ENCODE measurements at regions not wholly inside any gene's neighbourhood (a gene's known extent, or its start where the extent isn't known, plus 50 kb on each side); places are given as distances from the start of the nearest gene placed in this dataset.

DNA sequence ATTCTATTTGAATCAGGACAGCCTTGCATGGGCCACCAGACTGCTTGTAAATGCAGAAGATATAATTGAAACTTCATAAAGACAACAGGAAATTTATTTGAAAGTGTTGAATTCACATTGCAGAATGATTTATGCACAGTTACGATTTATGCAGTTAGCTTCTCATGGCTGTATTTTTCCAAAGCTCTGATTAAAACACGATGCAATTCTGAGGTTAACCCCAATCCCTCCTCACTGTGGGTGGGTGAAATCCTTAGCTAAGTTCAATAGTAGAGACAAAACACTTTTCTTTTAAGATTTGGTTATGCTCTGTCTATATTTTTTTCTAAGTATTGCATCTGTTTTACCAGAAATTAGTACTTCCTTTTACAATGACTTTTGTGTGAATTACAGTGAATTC, 728.8 kb upstream of the IGFBP3 start:
- Histone ChIP-seq H3K27me3 (ENCODE audit: control insufficient read depth, insufficient read depth, low read length) (no peaks in the 10 kb centered on the region), H3K9me3 (ENCODE audit: control insufficient read depth, insufficient read depth, low read length) (peaks cover 3% of the 10 kb centered on the region; the same call in 1 of the 2 replicates), H3K27ac (ENCODE audit: low read depth, low read length) (no peak overlapping the region), H3K4me3 (ENCODE audit: low read depth, low read length) (no peak overlapping the region)
- POLR2A ChIA-PET = no interaction called here
- TF ChIP-seq, protein P1, sequence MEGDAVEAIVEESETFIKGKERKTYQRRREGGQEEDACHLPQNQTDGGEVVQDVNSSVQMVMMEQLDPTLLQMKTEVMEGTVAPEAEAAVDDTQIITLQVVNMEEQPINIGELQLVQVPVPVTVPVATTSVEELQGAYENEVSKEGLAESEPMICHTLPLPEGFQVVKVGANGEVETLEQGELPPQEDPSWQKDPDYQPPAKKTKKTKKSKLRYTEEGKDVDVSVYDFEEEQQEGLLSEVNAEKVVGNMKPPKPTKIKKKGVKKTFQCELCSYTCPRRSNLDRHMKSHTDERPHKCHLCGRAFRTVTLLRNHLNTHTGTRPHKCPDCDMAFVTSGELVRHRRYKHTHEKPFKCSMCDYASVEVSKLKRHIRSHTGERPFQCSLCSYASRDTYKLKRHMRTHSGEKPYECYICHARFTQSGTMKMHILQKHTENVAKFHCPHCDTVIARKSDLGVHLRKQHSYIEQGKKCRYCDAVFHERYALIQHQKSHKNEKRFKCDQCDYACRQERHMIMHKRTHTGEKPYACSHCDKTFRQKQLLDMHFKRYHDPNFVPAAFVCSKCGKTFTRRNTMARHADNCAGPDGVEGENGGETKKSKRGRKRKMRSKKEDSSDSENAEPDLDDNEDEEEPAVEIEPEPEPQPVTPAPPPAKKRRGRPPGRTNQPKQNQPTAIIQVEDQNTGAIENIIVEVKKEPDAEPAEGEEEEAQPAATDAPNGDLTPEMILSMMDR (IDR thresholded peaks at IDR 0.05; ENCODE audit: low read depth, low read length) = no peak
- DNase-seq (ENCODE audit: low read depth, low spot score) = no peak
- CTCF ChIA-PET = no interaction called here

DNA sequence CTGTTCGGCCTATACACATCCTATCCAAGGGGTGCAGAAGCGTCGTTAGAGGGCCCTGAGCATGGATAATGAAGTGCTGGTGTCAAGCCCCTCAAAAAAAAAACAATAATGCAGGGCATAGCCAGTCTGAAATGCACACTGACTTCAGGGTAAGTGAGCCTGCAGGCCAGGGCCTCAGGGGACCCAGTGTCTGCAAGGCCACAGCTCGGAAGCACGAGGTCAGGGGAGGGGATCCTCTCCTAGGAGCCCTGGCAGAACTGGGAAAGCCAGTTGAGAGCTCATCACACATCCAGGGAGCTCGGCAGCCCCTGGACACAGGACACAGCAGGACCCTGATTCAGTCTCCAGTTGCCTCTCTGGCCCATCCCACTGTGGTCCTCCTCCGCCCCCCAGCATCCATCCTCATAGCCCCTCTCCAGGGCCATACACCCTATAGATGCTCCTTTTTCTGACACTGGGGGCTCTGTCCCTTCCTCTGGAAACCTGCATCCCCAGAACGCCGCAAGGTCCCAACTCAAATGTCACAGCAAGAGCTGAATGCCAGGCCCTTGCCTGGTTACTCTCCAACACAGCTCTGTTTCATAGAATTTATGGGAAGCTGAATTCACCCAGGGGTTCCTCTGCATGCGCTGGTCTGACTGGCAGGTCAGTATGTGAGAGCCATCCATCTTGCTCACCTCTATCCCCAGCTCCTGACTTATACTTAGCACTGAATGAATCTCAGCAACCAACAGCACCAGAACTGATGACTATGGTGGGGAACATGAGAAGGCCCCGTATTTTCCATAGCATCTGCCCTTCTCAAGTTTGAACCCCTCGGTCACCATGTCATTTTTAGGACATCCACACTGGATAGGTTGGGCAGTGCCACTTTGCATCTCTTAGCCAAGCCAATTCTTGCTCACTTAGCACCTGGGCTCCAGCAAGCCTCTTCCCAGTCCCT, 717.0 kb upstream of the IGFBP3 start:
- Histone ChIP-seq H3K27me3 (ENCODE audit: control insufficient read depth, insufficient read depth, low read length) (no peaks in the 10 kb centered on the region), H3K4me3 (ENCODE audit: low read depth, low read length) (no peak overlapping the region), H3K9me3 (ENCODE audit: control insufficient read depth, insufficient read depth, low read length) (no peaks in the 10 kb centered on the region), H3K27ac (ENCODE audit: low read depth, low read length) (no peak overlapping the region)
- DNase-seq (ENCODE audit: low read depth, low spot score) = no peak
- CTCF ChIA-PET = no interaction called here
- TF ChIP-seq, protein P1 (IDR thresholded peaks at IDR 0.05; ENCODE audit: low read depth, low read length) = no peak
- POLR2A ChIA-PET = no interaction called here

DNA sequence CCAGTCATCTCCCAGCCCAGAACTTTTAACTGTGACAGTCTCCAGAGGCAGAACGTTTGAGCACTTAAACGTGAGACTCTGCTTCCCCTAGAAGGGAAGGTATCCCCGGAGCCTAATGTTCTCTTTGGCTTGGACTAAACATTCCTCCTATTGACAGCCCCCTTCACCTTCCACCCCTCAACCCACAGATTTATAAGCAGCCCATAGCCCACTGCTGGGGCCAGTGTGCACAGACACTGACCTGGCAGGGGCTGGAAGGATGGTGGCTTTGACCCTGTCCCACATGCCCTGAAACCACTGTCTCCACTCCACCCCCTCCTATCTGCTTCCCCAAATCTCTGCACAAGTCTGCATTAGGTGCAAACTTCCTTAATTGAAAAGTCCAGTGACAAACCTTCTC, 715.0 kb upstream of the IGFBP3 start:
- DNase-seq (ENCODE audit: low read depth, low spot score) = no peak
- Histone ChIP-seq H3K9me3 (ENCODE audit: control insufficient read depth, insufficient read depth, low read length) (no peaks in the 10 kb centered on the region), H3K27ac (ENCODE audit: low read depth, low read length) (no peak overlapping the region), H3K4me3 (ENCODE audit: low read depth, low read length) (no peak overlapping the region), H3K27me3 (ENCODE audit: control insufficient read depth, insufficient read depth, low read length) (no peaks in the 10 kb centered on the region)
- ChIA-PET POLR2A (no interaction called here), CTCF (no interaction called here)
- TF ChIP-seq, protein P1 (IDR thresholded peaks at IDR 0.05; ENCODE audit: low read depth, low read length) = no peak

DNA sequence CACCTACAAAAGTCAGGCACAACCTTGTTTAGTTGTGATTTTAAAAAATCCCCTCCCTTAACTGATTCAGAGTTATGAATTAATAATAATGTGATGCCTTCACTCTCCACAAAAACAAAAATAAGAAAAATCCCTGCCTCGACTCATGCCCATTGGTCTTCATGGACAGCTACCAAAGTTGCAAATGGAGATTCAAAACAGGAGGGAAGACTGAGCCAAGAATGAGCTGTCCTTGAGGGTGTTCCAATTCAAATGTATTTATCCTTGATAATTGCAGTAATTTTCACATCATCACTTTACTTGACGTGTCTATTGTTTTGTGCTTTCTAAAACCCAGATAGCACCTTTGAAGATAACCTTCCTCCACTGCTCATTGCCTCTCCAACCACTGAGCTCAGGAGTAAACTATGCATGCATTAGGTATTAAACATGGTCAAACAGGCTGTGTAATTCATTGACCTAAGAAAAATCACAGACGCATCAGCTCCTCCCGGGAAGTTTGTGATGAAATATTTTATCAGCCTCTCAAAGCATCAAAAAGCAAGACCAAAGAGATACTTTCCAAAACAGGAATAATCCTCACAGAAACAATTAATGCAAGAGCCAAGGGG, 712.7 kb upstream of the IGFBP3 start:
- ChIA-PET CTCF (no interaction called here), POLR2A (no interaction called here)
- H3K4me3 ChIP-seq (ENCODE audit: low read depth, low read length) = no peak overlapping the region
- TF ChIP-seq, protein P1 (IDR thresholded peaks at IDR 0.05; ENCODE audit: low read depth, low read length) = no peak
- H3K27ac ChIP-seq (ENCODE audit: low read depth, low read length) = no peak overlapping the region
- no peaks in the 10 kb centered on the region for H3K9me3 ChIP-seq (ENCODE audit: control insufficient read depth, insufficient read depth, low read length)
- DNase-seq (ENCODE audit: low read depth, low spot score) = no peak
- no peaks in the 10 kb centered on the region for H3K27me3 ChIP-seq (ENCODE audit: control insufficient read depth, insufficient read depth, low read length)

DNA sequence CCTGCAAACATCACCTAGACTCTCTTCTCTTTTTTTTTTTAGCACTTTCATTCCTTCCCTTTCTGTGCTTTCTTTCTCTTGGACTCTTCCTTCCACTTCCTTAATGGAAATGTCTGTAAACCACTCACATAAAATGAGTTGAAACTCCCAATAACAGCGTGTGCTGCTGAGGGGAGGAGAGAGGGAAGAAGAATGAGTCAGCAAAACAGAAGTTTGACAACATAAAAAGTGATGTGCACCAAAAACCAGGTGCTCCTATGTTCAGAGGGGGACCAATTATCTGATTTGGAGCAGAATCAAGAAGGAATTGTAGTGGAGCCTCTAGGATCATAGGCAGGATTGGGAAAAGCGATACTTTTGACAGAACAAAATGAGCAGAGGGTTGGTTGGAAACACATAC, 712.1 kb upstream of the IGFBP3 start:
- TF ChIP-seq, protein P1 (IDR thresholded peaks at IDR 0.05; ENCODE audit: low read depth, low read length) = no peak
- no peak for DNase-seq (ENCODE audit: low read depth, low spot score)
- CTCF ChIA-PET = no interaction called here

More for the DNA sequence above, 712.1 kb upstream of the IGFBP3 start:
- Histone ChIP-seq H3K4me3 (ENCODE audit: low read depth, low read length) (no peak overlapping the region), H3K27ac (ENCODE audit: low read depth, low read length) (no peak overlapping the region), H3K27me3 (ENCODE audit: control insufficient read depth, insufficient read depth, low read length) (no peaks in the 10 kb centered on the region), H3K9me3 (ENCODE audit: control insufficient read depth, insufficient read depth, low read length) (no peaks in the 10 kb centered on the region)
- POLR2A ChIA-PET = no interaction called here
